Thyroid gland (tissue), 4 donors: ENCODE measurements at regions not wholly inside any gene's neighbourhood (a gene's known extent, or its start where the extent isn't known, plus 50 kb on each side); places are given as distances from the start of the nearest gene placed in this dataset.
"Not testable (repeated sequence)": the region's sequence is repeated elsewhere in the genome, so short reads cannot be mapped to it uniquely, and the experiment has no call there.

Source experiments
- DNase-seq, 2 donors: peaks; one replicate each; pipeline ENCODE4 v3.0.0-alpha.2; 2019
- H3K27ac ChIP-seq, 3 donors: fragments of 200-600 bp; sonication (generic); 1 replicate in 2 of 3; 2 replicates in 1 of 3; pipeline ENCODE4 v1.5.1; 2016 to 2019; ENCODE audit warnings: mild to moderate bottlenecking in 1 of 3, moderate library complexity in 1 of 3
- H3K27me3 ChIP-seq: fragments of 200-600 bp; sonication (generic); one replicate; pipeline ENCODE4 v1.5.1; 2019
- H3K36me3 ChIP-seq, 2 donors: fragments of 200-600 bp; sonication (generic); one replicate each; pipeline ENCODE4 v1.5.1; 2016 to 2019
- H3K4me1 ChIP-seq, 2 donors: fragments of 200-600 bp; sonication (generic); one replicate each; pipeline ENCODE4 v1.5.1; 2017 to 2019
- H3K4me3 ChIP-seq, 3 donors: fragments of 200-600 bp; sonication (generic); replicated peaks in 1 of 3; 1 replicate in 2 of 3; 2 replicates in 1 of 3; pipeline ENCODE4 v1.5.1; 2016; ENCODE audit warnings: mild to moderate bottlenecking in 1 of 3
- H3K9me3 ChIP-seq: fragments of 200-600 bp; sonication (generic); one replicate; pipeline ENCODE4 v1.5.1; 2017
- CTCF ChIP-seq, 6 experiments: fragments of 200-600 bp in 3 of 6; fragments of 450-650 bp in 3 of 6; sonication (generic) in 3 of 6; IDR thresholded peaks; one replicate each; pipeline ENCODE4 v1.5.1; 2016 to 2019; ENCODE audit warnings: antibody characterized with exemption in 6 of 6, mild to moderate bottlenecking in 2 of 6, inconsistent platforms in 1 of 6, moderate library complexity in 1 of 6
- POLR2A ChIP-seq, 2 donors: fragments of 450-650 bp; IDR thresholded peaks; one replicate each; pipeline ENCODE4 v1.6.1; 2017; ENCODE audit warnings: antibody characterized with exemption in 2 of 2, mild to moderate bottlenecking in 2 of 2, moderate library complexity in 1 of 2
- WGBS, 2 donors: methylation state at CpG; one replicate each; pipeline ENCODE4 v1.1.5; 2017; 5-methylcytosine and 5-hydroxymethylcytosine counted together
- intact Hi-C: fragments of 100-400 bp; cut with DNase I; formaldehyde crosslinking; loops from one replicate; pipeline ENCODE4 v1.15.1; 2023

DNA sequence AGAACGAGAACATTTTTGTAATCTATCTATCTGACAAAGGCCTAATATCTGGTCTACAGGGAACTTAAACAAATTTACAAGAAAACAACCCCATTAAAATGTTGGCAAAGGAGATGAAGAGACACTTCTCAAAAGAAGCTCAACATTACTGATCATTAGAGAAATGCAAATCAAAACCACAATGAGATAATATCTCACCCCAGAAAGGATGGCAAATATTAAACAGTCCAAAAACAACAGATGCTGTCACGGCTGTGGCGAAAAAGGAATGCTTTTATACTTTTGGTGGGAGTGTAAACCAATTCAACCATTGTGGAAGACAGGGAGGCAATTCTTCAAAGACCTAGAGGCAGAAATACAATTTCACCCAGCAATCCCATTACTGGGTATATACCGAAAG, 2284.8 kb downstream of the ARAP2 start:
- DNase-seq, result no peak
- WGBS, 2 donors, result 77 to 80% methylated on average over 4 of the region's 4 CpGs
- no peak for TF ChIP-seq CTCF (IDR thresholded peaks at IDR 0.05)
- no peak for TF ChIP-seq POLR2A (IDR thresholded peaks at IDR 0.05)
- Histone ChIP-seq H3K27ac (no peak overlapping the region), H3K9me3 (no peaks in the 10 kb centered on the region), H3K4me3 (no peak overlapping the region), H3K27me3 (no peaks in the 10 kb centered on the region), H3K4me1 (no peaks in the 10 kb centered on the region), H3K36me3 (no peaks in the 10 kb centered on the region)
- intact Hi-C loops, result no loop called here

DNA sequence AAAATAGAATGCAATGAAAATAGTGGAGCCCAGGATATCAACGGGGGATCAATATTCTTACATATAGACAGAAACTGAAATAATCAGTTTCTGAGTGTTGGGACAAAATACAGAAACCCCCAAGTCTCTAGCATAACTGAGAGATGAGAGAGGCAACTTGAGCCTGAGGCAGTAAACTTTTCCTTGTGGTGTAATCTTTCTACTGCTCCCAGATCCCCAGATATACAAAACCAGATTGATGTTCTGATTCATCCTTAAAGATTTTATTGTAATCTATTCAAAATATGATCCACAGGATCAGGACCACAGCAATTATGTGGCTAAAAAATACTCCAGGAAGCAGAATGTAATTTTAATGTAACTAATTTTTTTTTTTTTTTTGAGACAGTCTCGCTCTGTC, 2282.6 kb downstream of the ARAP2 start:
- intact Hi-C loops, result no loop called here
- H3K27me3 ChIP-seq, result no peaks in the 10 kb centered on the region
- DNase-seq, result no peak
- 95 to 97% methylated on average over 2 of the region's 2 CpGs for WGBS, 2 donors
- no peak overlapping the region for H3K4me3 ChIP-seq
- TF ChIP-seq POLR2A (IDR thresholded peaks at IDR 0.05), result no peak
- TF ChIP-seq CTCF (IDR thresholded peaks at IDR 0.05), result no peak
- H3K9me3 ChIP-seq, result no peaks in the 10 kb centered on the region
- H3K4me1 ChIP-seq, result no peaks in the 10 kb centered on the region
- H3K36me3 ChIP-seq, result no peaks in the 10 kb centered on the region
- H3K27ac ChIP-seq, result no peak overlapping the region

- Histone ChIP-seq H3K27me3 (no peaks in the 10 kb centered on the region), H3K27ac (no peak overlapping the region), H3K36me3 (no peaks in the 10 kb centered on the region), H3K4me3 (no peak overlapping the region), H3K9me3 (no peaks in the 10 kb centered on the region), H3K4me1 (no peaks in the 10 kb centered on the region)
- intact Hi-C loops, result no loop called here
- 36 to 91% methylated on average over 1 of the region's 1 CpG for WGBS, 2 donors
- DNase-seq, result no peak
- TF ChIP-seq CTCF (IDR thresholded peaks at IDR 0.05) (no peak), POLR2A (IDR thresholded peaks at IDR 0.05) (no peak)
Measured at GRCh38 chr4:33966808-33967207, 2277.5 kb downstream of the ARAP2 start.

DNA sequence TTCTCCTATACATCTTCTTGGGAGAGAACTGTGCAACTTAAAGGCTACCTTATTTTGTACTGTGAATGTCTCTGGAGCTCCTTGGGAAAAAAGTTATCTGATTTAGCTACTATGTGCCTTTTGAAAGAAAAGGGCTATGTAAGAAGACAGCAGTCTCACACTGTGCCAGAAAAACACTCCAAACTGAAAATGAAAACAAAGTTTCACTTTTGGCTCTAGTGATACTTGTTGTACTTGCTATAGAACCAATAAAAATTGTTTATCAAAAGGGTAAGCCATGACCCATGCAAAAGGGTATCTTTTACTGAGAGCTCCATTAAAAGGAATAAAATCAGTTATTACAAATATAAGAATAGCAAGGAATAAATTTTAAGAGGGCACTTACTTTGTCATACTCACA, 2270.0 kb downstream of the ARAP2 start:
- no peak for DNase-seq
- intact Hi-C loops, result no loop called here
- Histone ChIP-seq H3K4me1 (peaks cover 0 to 8% of the 10 kb centered on the region in 2 donors), H3K4me3 (no peak overlapping the region), H3K9me3 (no peaks in the 10 kb centered on the region), H3K27ac (no peak overlapping the region), H3K36me3 (no peaks in the 10 kb centered on the region), H3K27me3 (no peaks in the 10 kb centered on the region)
- TF ChIP-seq CTCF (IDR thresholded peaks at IDR 0.05) (no peak), POLR2A (IDR thresholded peaks at IDR 0.05) (no peak)

GRCh38 chr4:33975995-33976394, 2268.3 kb downstream of the ARAP2 start:
- H3K36me3 ChIP-seq, result no peaks in the 10 kb centered on the region
- no peak overlapping the region for H3K27ac ChIP-seq
- no peaks in the 10 kb centered on the region for H3K27me3 ChIP-seq
- TF ChIP-seq CTCF (IDR thresholded peaks at IDR 0.05) (no peak), POLR2A (IDR thresholded peaks at IDR 0.05) (no peak)
- no peak overlapping the region for H3K4me3 ChIP-seq
- H3K4me1 ChIP-seq, result peaks cover 0 to 8% of the 10 kb centered on the region in 2 donors
- H3K9me3 ChIP-seq, result no peaks in the 10 kb centered on the region
- intact Hi-C loops, result no loop called here
- no peak for DNase-seq

DNA sequence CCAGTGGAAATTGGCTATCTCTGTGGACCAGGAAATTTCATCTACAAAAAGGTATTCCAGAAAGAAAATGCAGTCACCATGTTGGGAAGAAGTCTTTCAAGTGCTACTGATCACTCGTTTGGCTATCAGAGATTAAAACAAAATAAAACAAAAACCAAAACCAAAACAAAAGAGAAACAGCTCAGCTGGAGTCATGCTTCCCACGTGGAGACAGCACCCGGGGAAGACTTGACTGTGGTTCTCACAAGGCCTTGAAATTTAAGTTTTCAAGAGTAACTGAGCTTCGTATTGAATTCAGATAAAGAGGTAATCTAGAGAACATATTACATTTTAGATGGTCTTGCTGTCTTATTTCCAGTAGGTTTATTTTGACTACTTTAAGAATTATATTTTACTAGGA, 2264.5 kb downstream of the ARAP2 start:
- DNase-seq, intact Hi-C loops, H3K36me3 ChIP-seq, H3K9me3 ChIP-seq, H3K27me3 ChIP-seq, H3K4me3 ChIP-seq, H3K27ac ChIP-seq, H3K4me1 ChIP-seq: not testable (repeated sequence)
- WGBS, 2 donors, result 84 to 87% methylated on average over 4 of the region's 4 CpGs
